NB4 (cell line): ENCODE measurements at regions not wholly inside any gene's neighbourhood (a gene's known extent, or its start where the extent isn't known, plus 50 kb on each side); places are given as distances from the start of the nearest gene placed in this dataset.
"Not testable (repeated sequence)": the region's sequence is repeated elsewhere in the genome, so short reads cannot be mapped to it uniquely, and the experiment has no call there.

Experiments
- CTCF ChIP-seq: IDR thresholded peaks from one replicate; pipeline ENCODE4 v1.5.1; 2012; ENCODE audit warnings: low read depth, low read length
- MYC ChIP-seq: IDR thresholded peaks from 2 replicates; pipeline ENCODE4 v1.6.1; 2011; ENCODE audit warnings: low read depth, low read length
- POLR2A ChIP-seq: IDR thresholded peaks from 2 replicates; pipeline ENCODE4 v1.6.1; 2011; ENCODE audit warnings: mild to moderate bottlenecking; ENCODE audit not compliant: insufficient read length; ENCODE audit errors: extremely low read depth

GRCh38 chr15:44842883-44843282 lies 106.6 kb downstream of the TRIM69 start:
- TF ChIP-seq MYC, POLR2A, CTCF: not testable (repeated sequence)
